22Rv1 (cell line): ENCODE measurements at regions not wholly inside any gene's neighbourhood (a gene's known extent, or its start where the extent isn't known, plus 50 kb on each side); places are given as distances from the start of the nearest gene placed in this dataset.

Experiments used
- CTCF ChIP-seq: fragments of 450-650 bp; IDR thresholded peaks from 2 replicates; pipeline ENCODE4 v1.5.1; 2017; ENCODE audit warnings: mild to moderate bottlenecking
- ZFX ChIP-seq: fragments of 450-650 bp; IDR thresholded peaks from 2 replicates; pipeline ENCODE4 v1.6.1; 2017; ENCODE audit warnings: antibody characterized with exemption, borderline replicate concordance

- TF ChIP-seq CTCF = no peak
- TF ChIP-seq ZFX = no peak
Measured at GRCh38 chr5:86862093-86862492, 244.4 kb downstream of the COX7C start.
